ENCODE measurements at regions not wholly inside any gene's neighbourhood (a gene's known extent, or its start where the extent isn't known, plus 50 kb on each side); places are given as distances from the start of the nearest gene placed in this dataset.

GRCh38 chr5:89015409-89015808 lies 132.4 kb upstream of the MEF2C start:
- CTCF ChIA-PET (ENCODE audit: partially characterized antibody), result interaction anchor here (0.5 to 1.2 kb wide), 3 partner anchors 39 to 413 kb away, joined by 3 read pairs; no protein-coding TSS in a partner anchor
- Histone ChIP-seq H3K4ac (replicated peaks; ENCODE audit: insufficient read length, low read depth, low read length) (no peak overlapping the region), H2AFZ (ENCODE audit: low read length) (no peak overlapping the region), H3K4me2 (ENCODE audit: insufficient read depth in 1 of 2, low read depth in 2 of 2, low read length in 2 of 2) (no peak overlapping the region), H3K56ac (replicated peaks; ENCODE audit: insufficient read length, low read depth, low read length) (no peak overlapping the region), H4K8ac (ENCODE audit: extremely low read depth, insufficient read depth, low read length) (no peak overlapping the region), H3K9me3 (ENCODE audit: insufficient read depth in 2 of 2, low read depth in 1 of 2, low read length in 1 of 2) (no peaks in the 10 kb centered on the region), H3K23me2 (ENCODE audit: low read depth, low read length) (no peaks in the 10 kb centered on the region), H4K20me1 (replicated peaks in 1 of 2; ENCODE audit: control insufficient read depth in 1 of 2, insufficient read depth in 2 of 2, low read length in 2 of 2) (no peaks in the 10 kb centered on the region), H3K27me3 (replicated peaks in 1 of 4; ENCODE audit: control insufficient read depth in 3 of 4, extremely low read depth in 1 of 4, insufficient read depth in 3 of 4, low read length in 3 of 4) (no peaks in the 10 kb centered on the region), H4K91ac (replicated peaks; ENCODE audit: insufficient read length, low read length) (no peak overlapping the region), H2BK12ac (ENCODE audit: low read depth, low read length) (no peak overlapping the region), H2BK120ac (replicated peaks; ENCODE audit: low read depth, low read length) (no peak overlapping the region), H4K5ac (ENCODE audit: insufficient read length, low read depth, low read length) (no peak overlapping the region), H2BK15ac (ENCODE audit: low read length) (no peak overlapping the region), H2AK5ac (ENCODE audit: low read depth, low read length) (no peak overlapping the region), H3K36me3 (ENCODE audit: control insufficient read depth in 2 of 4, insufficient read depth in 4 of 4, low read length in 3 of 4) (no peaks in the 10 kb centered on the region), H3K27ac (ENCODE audit: low read depth, low read length) (no peak overlapping the region), H3K79me2 (ENCODE audit: control insufficient read depth in 1 of 2, insufficient read depth in 2 of 2, low read length in 2 of 2) (no peaks in the 10 kb centered on the region), H2BK20ac (ENCODE audit: low read length) (no peak overlapping the region), H3K18ac (ENCODE audit: extremely low read depth, low read length) (no peak overlapping the region), H3K9ac (replicated peaks in 1 of 4; ENCODE audit: extremely low read depth in 1 of 4, low read depth in 3 of 4, low read length in 3 of 4) (no peak overlapping the region), H2BK5ac (ENCODE audit: low read depth, low read length) (no peak overlapping the region), H3K79me1 (ENCODE audit: low read depth, low read length) (no peaks in the 10 kb centered on the region), H3K4me1 (replicated peaks in 1 of 4; ENCODE audit: control insufficient read depth in 3 of 4, insufficient read depth in 4 of 4, low read length in 3 of 4) (peaks cover 0 to 4% (median 3%) of the 10 kb centered on the region in 4 experiments; a peak in 2 of 7 replicates), H3K4me3 (ENCODE audit: extremely low read depth in 1 of 4, insufficient read depth in 2 of 4, low read depth in 3 of 4, low read length in 4 of 4) (no peak overlapping the region), H3K14ac (ENCODE audit: insufficient read length) (no peak overlapping the region), H3K23ac (ENCODE audit: insufficient read length) (no peak overlapping the region)
- WGBS, 2 experiments (ENCODE audit: extremely low coverage in 1 of 2, insufficient coverage in 1 of 2, insufficient read length in 1 of 2, insufficient replicate concordance in 2 of 2, low coverage in 1 of 2, low lambda C conversion rate in 2 of 2, missing lambda C conversion rate in 1 of 2), result 70% methylated on average over 1 of the region's 1 CpG; no CpG with 5 or more reads in 1 of the 2 experiments
- DNase-seq (ENCODE audit: low read depth in 1 of 2, low spot score in 2 of 2) (no peak), FAIRE-seq (no peak)
- POLR2A ChIA-PET (ENCODE audit: partially characterized antibody), result no interaction called here
- TF ChIP-seq TCF12 (IDR thresholded peaks at IDR 0.05; ENCODE audit: low read depth, low read length) (no peak), HDAC2 (IDR thresholded peaks at IDR 0.05; ENCODE audit: borderline replicate concordance in 1 of 2, low read depth in 2 of 2, low read length in 2 of 2) (no peak), SP4 (IDR thresholded peaks at IDR 0.05; ENCODE audit: low read length) (no peak), NANOG (IDR thresholded peaks at IDR 0.05; ENCODE audit: insufficient read depth, low read depth, low read length, poor library complexity, severe bottlenecking) (no peak), RBBP5 (IDR thresholded peaks at IDR 0.05; ENCODE audit: borderline replicate concordance, low read depth, low read length) (no peak), KDM5A (IDR thresholded peaks at IDR 0.05; ENCODE audit: low read length) (no peak), EZH2 (IDR thresholded peaks at IDR 0.05; ENCODE audit: low read depth, low read length, severe bottlenecking) (no peak), JUN (IDR thresholded peaks at IDR 0.05; ENCODE audit: low read depth, low read length) (no peak), TAF1 (IDR thresholded peaks at IDR 0.05; ENCODE audit: low read depth, low read length) (no peak), ZNF274 (IDR thresholded peaks at IDR 0.05; ENCODE audit: borderline replicate concordance, extremely low read depth, low read length) (no peak), MAFK (IDR thresholded peaks at IDR 0.05; ENCODE audit: low read depth, low read length) (no peak), CHD1 (IDR thresholded peaks at IDR 0.05; ENCODE audit: low read depth, low read length) (no peak), CREB1 (IDR thresholded peaks at IDR 0.05) (no peak), JUND (IDR thresholded peaks at IDR 0.05; ENCODE audit: low read length) (no peak), RFX5 (IDR thresholded peaks at IDR 0.05; ENCODE audit: borderline replicate concordance, low read depth, low read length) (no peak), TAF7 (optimal IDR thresholded peaks at IDR 0.05; ENCODE audit: borderline replicate concordance, low read depth, low read length) (no peak)
